ENCODE measurements at regions not wholly inside any gene's neighbourhood (a gene's known extent, or its start where the extent isn't known, plus 50 kb on each side); places are given as distances from the start of the nearest gene placed in this dataset.

- DNase-seq, result no peak
Observed at GRCh38 chr2:236809716-236810115, 240.1 kb downstream of the ACKR3 start.

GRCh38 chr2:236811062-236811656 is 241.5 kb downstream of the ACKR3 start:
- no peak for DNase-seq

DNA sequence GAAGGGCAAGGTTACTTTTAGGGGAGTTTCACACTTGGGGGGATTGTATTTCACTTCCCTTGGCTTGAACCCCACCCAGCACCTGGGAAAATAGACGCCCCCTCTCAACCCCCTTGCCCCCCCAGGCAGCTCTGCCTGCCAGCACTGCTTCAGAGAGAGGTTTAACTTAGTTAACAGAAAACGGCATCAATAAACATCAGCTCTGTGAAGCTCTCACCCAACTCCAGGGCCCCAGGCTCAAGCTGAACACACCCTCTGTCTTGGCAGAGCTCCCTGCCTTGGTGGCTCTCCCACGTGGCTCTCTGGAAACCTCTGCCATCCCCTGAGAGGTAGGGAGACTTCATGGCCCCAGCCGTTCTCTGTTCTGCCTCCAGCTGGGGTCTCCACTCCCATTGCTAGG is 244.1 kb downstream of the ACKR3 start:
- no peak for DNase-seq

- DNase-seq, result no peak
Observed at GRCh38 chr2:236814593-236814992, 245.0 kb downstream of the ACKR3 start.

DNA sequence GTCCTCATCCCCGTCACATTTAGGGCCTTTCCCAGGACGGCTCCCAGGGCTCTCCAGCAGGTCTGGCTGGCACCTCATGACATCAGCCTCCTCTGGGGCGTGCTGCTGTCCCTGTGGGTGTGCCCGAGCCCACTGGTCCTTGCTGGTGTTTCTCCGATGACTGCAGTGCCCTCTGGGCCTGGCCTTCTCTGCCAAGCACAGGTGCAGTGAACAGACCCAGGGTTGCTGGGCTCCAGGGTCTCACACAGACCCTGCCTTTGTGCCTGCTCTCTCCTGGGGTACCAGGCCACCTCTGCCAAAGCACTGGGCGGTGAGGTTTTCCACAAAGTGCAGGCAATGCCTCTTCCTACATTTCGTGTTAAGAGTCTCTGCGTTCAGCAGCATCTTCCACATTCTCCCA is 246.1 kb downstream of the ACKR3 start:
- no peak for DNase-seq

DNA sequence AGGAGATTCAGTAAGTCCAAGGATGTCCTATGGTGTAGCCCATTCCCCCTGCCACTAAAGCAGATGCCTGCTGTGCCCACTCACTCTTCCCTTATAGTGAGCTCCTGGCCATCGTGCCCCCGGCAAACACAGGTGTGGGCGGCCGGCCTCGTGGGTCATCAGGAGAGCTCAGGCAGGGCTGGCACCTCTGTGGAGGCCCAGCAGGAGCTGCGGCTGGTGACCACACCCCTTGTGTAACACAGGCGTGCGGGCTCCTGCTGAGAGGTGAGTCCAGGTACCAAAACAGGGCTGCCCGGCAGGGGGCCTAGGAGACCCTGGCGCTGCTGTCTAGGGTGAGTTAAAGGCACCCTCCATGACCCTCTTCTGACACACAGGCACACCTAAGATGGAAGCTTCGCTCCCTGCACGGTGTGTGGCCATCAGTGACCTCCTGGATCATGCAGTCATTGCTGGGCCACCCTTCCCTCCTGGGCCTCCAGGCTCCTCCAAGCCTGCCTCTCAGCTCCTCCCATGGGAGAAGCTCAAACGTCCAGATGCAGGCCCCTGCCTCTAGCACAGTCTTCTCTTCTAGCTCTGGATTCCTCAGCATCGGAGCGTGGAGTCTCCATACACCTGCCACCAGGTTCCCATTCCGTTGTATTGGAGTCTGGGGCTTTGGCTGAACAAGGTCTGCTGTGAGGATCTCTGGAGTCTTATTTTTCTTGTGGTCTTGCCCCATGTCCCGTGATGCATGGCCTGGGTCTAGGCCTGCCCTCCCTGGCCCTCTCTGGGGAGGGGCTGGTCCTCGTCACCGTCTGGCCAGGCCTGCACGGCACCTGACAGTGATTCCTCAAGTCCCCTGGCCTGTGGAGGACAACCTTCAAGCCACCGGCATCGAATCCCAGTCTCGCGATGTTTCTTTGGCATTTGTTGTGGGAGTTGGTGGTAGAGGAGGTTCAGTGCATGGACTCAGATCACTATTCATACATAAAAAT is 246.9 kb downstream of the ACKR3 start:
- no peak for DNase-seq

- DNase-seq, result no peak
Observed at GRCh38 chr2:236818281-236819045, 248.8 kb downstream of the ACKR3 start.

GRCh38 chr2:236819275-236820002 is 249.8 kb downstream of the ACKR3 start:
- DNase-seq, result no peak

- no peak for DNase-seq
Observed at GRCh38 chr2:236820763-236821344, 251.2 kb downstream of the ACKR3 start.

DNA sequence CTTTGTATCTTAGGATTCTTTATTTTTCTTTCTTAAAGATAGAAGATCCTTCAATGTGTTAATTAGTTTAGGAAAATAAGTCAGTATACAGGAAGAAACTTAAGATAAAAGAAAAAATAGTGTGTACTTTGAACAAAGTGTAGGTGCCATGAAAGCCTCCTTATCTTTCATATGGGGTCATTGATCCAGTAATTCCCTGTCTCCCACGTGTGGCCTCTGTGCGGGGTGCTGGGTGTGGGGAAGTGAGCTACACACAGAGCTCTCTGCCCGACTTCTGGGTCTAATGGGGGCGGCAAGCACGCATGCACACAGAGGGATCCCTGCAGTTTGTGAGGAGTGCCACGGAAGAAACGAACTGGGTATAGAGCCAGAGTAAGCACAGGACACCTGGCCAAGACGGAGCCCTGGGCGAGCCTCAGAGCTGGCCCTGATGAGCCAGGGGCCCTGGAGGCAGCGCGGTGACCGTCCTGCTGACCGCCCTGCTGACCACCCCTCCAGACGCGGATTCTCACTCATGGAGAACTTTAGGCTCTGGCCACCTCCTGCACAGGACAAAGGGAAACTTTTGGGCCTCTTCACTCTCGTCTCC is 253.5 kb downstream of the ACKR3 start:
- no peak for DNase-seq

DNA sequence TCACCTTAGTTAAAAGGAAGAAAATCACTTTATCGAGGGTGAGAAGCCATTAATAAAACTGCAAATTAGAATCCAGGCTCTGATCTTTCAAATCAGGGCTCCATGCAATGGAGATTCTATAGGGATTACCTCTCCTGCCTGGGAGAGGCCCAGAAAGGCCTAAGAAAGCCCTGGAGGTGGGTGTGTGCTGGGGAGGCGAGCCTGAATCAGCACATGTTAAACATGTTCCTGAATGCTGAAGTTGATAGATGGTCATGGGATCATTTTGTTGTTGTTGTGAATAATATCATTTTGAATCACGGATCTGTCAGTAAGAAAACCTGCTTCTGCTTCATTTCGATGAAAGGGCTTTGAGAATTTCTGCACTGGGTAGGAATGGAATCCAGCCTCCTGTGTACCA is 254.3 kb downstream of the ACKR3 start:
- DNase-seq, result no peak

GRCh38 chr2:236824836-236825235 is 255.2 kb downstream of the ACKR3 start:
- DNase-seq, result no peak

GRCh38 chr2:236825989-236826510 is 256.4 kb downstream of the ACKR3 start:
- peak; percentile 73 for DNase-seq

DNA sequence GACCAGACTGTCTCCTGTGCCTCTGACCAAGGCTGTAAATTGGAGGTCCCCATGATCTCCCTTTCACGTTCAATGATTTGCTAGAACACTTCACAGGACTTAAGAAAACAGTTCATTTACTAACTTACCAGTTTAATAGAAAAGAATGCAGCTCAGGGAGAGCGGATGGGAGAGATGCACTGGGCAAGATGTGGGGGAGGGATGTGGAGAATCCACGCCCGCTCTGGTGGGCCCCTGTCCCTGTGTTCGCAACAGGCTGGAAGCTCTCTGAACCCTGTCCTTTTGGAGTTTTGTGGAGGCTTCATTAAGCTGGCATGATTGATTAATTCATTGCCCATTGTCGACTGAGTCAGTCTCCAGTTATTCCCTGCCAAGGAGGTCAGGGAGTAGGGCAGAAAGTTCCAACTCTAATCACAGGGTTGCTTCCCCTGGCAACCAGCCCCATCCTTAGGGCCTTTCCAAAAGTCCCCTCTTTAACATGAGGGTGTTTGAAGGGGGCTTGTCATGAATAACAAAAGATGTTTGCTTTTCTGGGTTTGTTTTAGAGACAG is 257.1 kb downstream of the ACKR3 start:
- no peak for DNase-seq

DNA sequence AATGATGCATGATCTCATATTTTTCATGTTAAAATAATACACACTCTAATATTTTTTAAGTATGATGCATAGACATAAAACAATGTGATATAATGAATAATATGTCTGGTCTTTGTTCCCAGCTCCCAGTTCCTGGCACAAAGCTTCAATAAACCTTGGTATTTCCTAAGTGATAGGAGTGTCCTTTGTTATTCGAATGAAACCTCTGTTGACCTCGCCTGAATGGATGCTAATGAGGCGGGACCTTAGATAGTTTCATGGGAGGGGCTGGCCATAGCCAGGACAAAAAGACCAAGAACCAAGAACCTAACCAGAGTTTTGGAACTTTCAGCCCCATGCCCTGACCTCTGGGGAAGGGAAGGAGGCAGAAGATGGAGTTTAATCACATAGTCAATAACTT is 257.7 kb upstream of the COPS8 start:
- no peak for DNase-seq

- no peak for DNase-seq
Observed at GRCh38 chr2:236828820-236829219, 256.9 kb upstream of the COPS8 start.

DNA sequence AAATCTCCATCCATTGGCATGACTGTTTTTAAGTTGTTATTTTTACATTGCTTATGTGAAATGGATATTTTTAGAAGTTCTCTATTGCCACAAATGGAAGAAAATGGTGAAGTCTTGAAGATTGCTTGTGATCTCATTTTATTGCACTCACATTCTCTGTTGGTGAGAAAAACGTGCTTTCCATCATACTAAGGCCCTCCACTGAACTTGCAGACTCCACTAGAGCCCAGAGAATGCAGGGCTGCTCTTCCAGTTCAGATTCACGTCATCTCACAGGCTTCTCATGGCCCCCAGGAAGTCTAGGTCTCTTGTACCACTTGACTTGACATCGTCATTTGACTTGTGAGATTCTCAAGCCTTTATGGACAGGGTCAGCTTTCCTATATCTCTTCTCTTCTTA is 254.8 kb upstream of the COPS8 start:
- DNase-seq, result no peak

DNA sequence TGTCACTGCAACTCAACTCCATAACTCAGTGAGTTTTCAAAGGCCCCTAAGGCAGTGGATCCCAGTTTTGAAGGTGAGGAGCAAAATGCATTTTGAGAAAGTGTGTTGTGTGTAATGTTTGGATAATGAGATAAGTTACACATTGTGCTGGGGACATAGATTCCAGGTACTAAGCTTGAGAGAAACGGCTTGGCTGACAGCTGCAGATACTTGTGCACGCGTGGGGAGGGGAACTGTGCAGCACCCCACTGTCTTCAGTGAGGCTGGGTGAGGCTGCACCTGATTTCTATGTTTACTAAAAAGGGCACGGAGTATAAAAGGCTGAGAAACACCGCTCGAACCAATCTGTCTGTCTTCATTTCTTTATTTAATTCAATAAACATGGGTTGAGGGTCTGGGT is 254.0 kb upstream of the COPS8 start:
- no peak for DNase-seq

DNA sequence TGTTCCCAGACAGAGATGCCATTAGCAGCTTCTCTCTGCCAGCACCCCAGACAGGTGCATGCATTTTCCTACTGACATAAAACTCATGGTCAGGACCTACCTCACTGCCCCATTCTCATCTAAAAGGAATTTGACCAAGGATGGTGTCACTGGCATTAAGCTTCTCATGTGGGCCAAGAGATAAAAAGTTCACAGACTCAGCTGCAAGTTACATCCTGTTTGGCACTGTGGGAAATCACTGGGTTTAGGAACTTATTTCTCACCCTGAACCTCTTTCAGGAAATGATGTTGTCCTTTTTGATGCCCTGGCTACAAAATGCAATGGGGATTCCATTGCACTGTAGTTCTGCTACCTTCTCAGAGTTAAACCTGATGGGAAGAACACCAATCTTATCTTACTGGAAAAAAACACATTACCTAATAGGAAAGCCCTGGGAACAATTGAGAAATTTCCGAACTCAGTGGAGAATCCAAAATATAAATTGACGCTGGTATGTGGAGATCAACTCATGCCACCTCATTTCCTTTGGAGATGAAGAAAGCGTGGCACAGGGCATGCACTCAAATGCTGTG is 252.1 kb upstream of the COPS8 start:
- DNase-seq, result no peak

- DNase-seq, result no peak
Observed at GRCh38 chr2:236834284-236834683, 251.4 kb upstream of the COPS8 start.
